Mesendoderm (in vitro differentiated cells): ENCODE measurements at regions not wholly inside any gene's neighbourhood (a gene's known extent, or its start where the extent isn't known, plus 50 kb on each side); places are given as distances from the start of the nearest gene placed in this dataset.

ENCODE experiments used
- DNase-seq: peaks from one replicate; pipeline ENCODE4 v3.0.0; 2013
- H2AK5ac ChIP-seq: 2 replicates; pipeline ENCODE4 v1.6.1; 2013; ENCODE audit warnings: low read length, inconsistent platforms
- H2BK120ac ChIP-seq: 2 replicates; pipeline ENCODE4 v1.6.1; 2013; ENCODE audit warnings: low read depth, mild to moderate bottlenecking, low read length, moderate library complexity, mixed read lengths
- H2BK15ac ChIP-seq: replicated peaks from 2 replicates; pipeline ENCODE4 v1.6.1; 2013; ENCODE audit warnings: low read depth, mild to moderate bottlenecking, moderate library complexity
- H2BK5ac ChIP-seq: 2 replicates; pipeline ENCODE4 v1.6.1; 2013; ENCODE audit warnings: low read length, inconsistent platforms
- H3K18ac ChIP-seq: 2 replicates; pipeline ENCODE4 v1.6.1; 2013; ENCODE audit warnings: mild to moderate bottlenecking, low read length, mixed read lengths
- H3K23ac ChIP-seq: one replicate; pipeline ENCODE4 v1.6.1; 2013; ENCODE audit warnings: low read length
- H3K27ac ChIP-seq: 2 replicates; pipeline ENCODE4 v1.5.1; 2013; ENCODE audit warnings: low read depth, mild to moderate bottlenecking, inconsistent platforms, low read length, moderate library complexity
- H3K27me3 ChIP-seq: 2 replicates; pipeline ENCODE4 v1.6.1; 2013; ENCODE audit warnings: low read length, control low read depth, mild to moderate bottlenecking, inconsistent platforms; ENCODE audit not compliant: insufficient read depth, poor library complexity
- H3K36me3 ChIP-seq: 2 replicates; pipeline ENCODE4 v1.6.1; 2013; ENCODE audit warnings: low read length, inconsistent platforms; ENCODE audit not compliant: control insufficient read depth, insufficient read depth
- H3K4ac ChIP-seq: one replicate; pipeline ENCODE4 v1.6.1; 2013; ENCODE audit warnings: low read depth, mild to moderate bottlenecking, low read length, moderate library complexity
- H3K4me1 ChIP-seq: 2 replicates; pipeline ENCODE4 v1.6.1; 2013; ENCODE audit warnings: low read depth, low read length, inconsistent platforms; ENCODE audit not compliant: control insufficient read depth
- H3K4me2 ChIP-seq: 2 replicates; pipeline ENCODE4 v1.6.1; 2013; ENCODE audit warnings: low read length
- H3K4me3 ChIP-seq: 2 replicates; pipeline ENCODE4 v1.5.1; 2013; ENCODE audit warnings: mild to moderate bottlenecking, low read length
- H3K56ac ChIP-seq: one replicate; pipeline ENCODE4 v1.6.1; 2013; ENCODE audit warnings: low read length
- H3K79me1 ChIP-seq: 2 replicates; pipeline ENCODE4 v1.6.1; 2013; ENCODE audit warnings: low read length, inconsistent platforms
- H3K79me2 ChIP-seq: 2 replicates; pipeline ENCODE4 v1.6.1; 2013; ENCODE audit warnings: mild to moderate bottlenecking, low read length; ENCODE audit not compliant: control insufficient read depth, insufficient read depth
- H3K9ac ChIP-seq: 2 replicates; pipeline ENCODE4 v1.6.1; 2013; ENCODE audit warnings: low read length, inconsistent platforms
- H4K5ac ChIP-seq: one replicate; pipeline ENCODE4 v1.6.1; 2013; ENCODE audit warnings: low read length
- H4K8ac ChIP-seq: one replicate; pipeline ENCODE4 v1.6.1; 2013; ENCODE audit warnings: low read depth, mild to moderate bottlenecking, control low read depth, low read length, moderate library complexity
- WGBS: extraction: QIAGEN DNeasy Blood & Tissue Kit; methylation state at CpG from one replicate; pipeline ENCODE4 v1.1.7; 2013; ENCODE audit warnings: low lambda C conversion rate, missing lambda C conversion rate; ENCODE audit not compliant: insufficient coverage; ENCODE audit errors: extremely low coverage; 5-methylcytosine and 5-hydroxymethylcytosine counted together

GRCh38 chr16:9323170-9323569 lies 231.7 kb downstream of the HAPSTR1 start:
- Histone ChIP-seq H2BK5ac (no peak overlapping the region), H3K4me3 (no peak overlapping the region), H3K18ac (no peak overlapping the region), H3K79me2 (no peaks in the 10 kb centered on the region), H2BK15ac (no peak overlapping the region), H3K23ac (no peak overlapping the region), H3K27me3 (no peaks in the 10 kb centered on the region), H3K4me1 (no peaks in the 10 kb centered on the region), H3K36me3 (no peaks in the 10 kb centered on the region), H4K8ac (no peak overlapping the region), H3K27ac (no peak overlapping the region), H3K56ac (no peak overlapping the region), H2AK5ac (no peak overlapping the region), H2BK120ac (no peak overlapping the region), H4K5ac (no peak overlapping the region), H3K4me2 (no peak overlapping the region), H3K4ac (no peak overlapping the region), H3K9ac (no peak overlapping the region), H3K79me1 (no peaks in the 10 kb centered on the region)
- no peak for DNase-seq
- no CpG with 5 or more reads among the region's 4 CpGs for WGBS

- no peaks in the 10 kb centered on the region for H3K4me1 ChIP-seq
- no CpG with 5 or more reads among the region's 5 CpGs for WGBS
- no peak overlapping the region for H4K8ac ChIP-seq
- no peak overlapping the region for H2AK5ac ChIP-seq
- H3K27ac ChIP-seq: no peak overlapping the region
- no peak overlapping the region for H4K5ac ChIP-seq
- H2BK5ac ChIP-seq: no peak overlapping the region
- no peak overlapping the region for H3K9ac ChIP-seq
- no peaks in the 10 kb centered on the region for H3K79me2 ChIP-seq
- H3K23ac ChIP-seq: no peak overlapping the region
- no peak overlapping the region for H3K56ac ChIP-seq
- DNase-seq: no peak
- H3K36me3 ChIP-seq: no peaks in the 10 kb centered on the region
- no peak overlapping the region for H3K4me3 ChIP-seq
- no peak overlapping the region for H3K18ac ChIP-seq
- no peak overlapping the region for H3K4ac ChIP-seq
- no peaks in the 10 kb centered on the region for H3K79me1 ChIP-seq
- no peaks in the 10 kb centered on the region for H3K27me3 ChIP-seq
- no peak overlapping the region for H2BK120ac ChIP-seq
- no peak overlapping the region for H2BK15ac ChIP-seq
- H3K4me2 ChIP-seq: no peak overlapping the region
Measured at GRCh38 chr16:9327253-9327652, 235.8 kb downstream of the HAPSTR1 start.

- Histone ChIP-seq H3K4me2 (no peak overlapping the region), H3K36me3 (no peaks in the 10 kb centered on the region), H2AK5ac (no peak overlapping the region), H3K18ac (no peak overlapping the region), H3K9ac (no peak overlapping the region), H4K5ac (no peak overlapping the region), H3K4me3 (no peak overlapping the region), H2BK15ac (no peak overlapping the region), H3K79me2 (no peaks in the 10 kb centered on the region), H2BK5ac (no peak overlapping the region), H3K79me1 (no peaks in the 10 kb centered on the region), H4K8ac (no peak overlapping the region), H3K23ac (no peak overlapping the region), H3K27me3 (no peaks in the 10 kb centered on the region), H3K4ac (no peak overlapping the region), H3K56ac (no peak overlapping the region), H3K27ac (no peak overlapping the region), H2BK120ac (no peak overlapping the region), H3K4me1 (no peaks in the 10 kb centered on the region)
- no peak for DNase-seq
- no CpG with 5 or more reads among the region's 4 CpGs for WGBS
Measured at GRCh38 chr16:9328411-9328810, 237.0 kb downstream of the HAPSTR1 start.

DNA sequence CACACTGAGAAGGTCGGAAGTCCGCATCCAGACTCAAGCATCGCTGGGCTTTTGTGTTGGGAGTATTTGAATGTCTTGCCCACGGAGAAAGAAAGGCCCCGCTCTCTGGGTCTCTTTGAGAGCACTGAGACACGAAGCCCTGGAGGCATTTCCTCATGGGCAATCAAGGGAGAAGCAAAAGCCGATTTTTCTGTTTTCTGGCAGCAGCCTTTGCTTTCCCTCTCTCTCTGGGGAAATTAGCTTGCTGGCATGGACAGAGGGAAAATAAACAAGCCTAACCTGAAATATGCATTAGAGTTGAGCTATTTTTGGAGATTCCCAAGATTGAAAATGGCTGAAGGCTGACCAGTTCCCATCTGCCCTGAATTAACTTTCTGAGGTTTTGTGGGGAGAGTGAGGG lies 238.7 kb downstream of the HAPSTR1 start:
- Histone ChIP-seq H3K4me3 (no peak overlapping the region), H2BK5ac (no peak overlapping the region), H4K8ac (no peak overlapping the region), H2BK120ac (no peak overlapping the region), H3K4me1 (no peaks in the 10 kb centered on the region), H3K4ac (no peak overlapping the region), H3K4me2 (no peak overlapping the region), H3K23ac (no peak overlapping the region), H3K79me1 (no peaks in the 10 kb centered on the region), H2BK15ac (no peak overlapping the region), H2AK5ac (no peak overlapping the region), H3K27ac (no peak overlapping the region), H3K27me3 (no peaks in the 10 kb centered on the region), H3K9ac (no peak overlapping the region), H3K56ac (no peak overlapping the region), H4K5ac (no peak overlapping the region), H3K36me3 (no peaks in the 10 kb centered on the region), H3K18ac (no peak overlapping the region), H3K79me2 (no peaks in the 10 kb centered on the region)
- WGBS: no CpG with 5 or more reads among the region's 7 CpGs
- DNase-seq: no peak

- H3K4me1 ChIP-seq: no peaks in the 10 kb centered on the region
- H3K79me1 ChIP-seq: no peaks in the 10 kb centered on the region
- H4K5ac ChIP-seq: no peak overlapping the region
- no peak overlapping the region for H3K23ac ChIP-seq
- H3K4me2 ChIP-seq: no peak overlapping the region
- no peak for DNase-seq
- H2BK5ac ChIP-seq: no peak overlapping the region
- H3K4ac ChIP-seq: no peak overlapping the region
- no peak overlapping the region for H2BK15ac ChIP-seq
- H3K4me3 ChIP-seq: no peak overlapping the region
- H3K18ac ChIP-seq: no peak overlapping the region
- H4K8ac ChIP-seq: no peak overlapping the region
- no peak overlapping the region for H3K9ac ChIP-seq
- no CpG with 5 or more reads among the region's 1 CpG for WGBS
- no peak overlapping the region for H2AK5ac ChIP-seq
- H3K79me2 ChIP-seq: no peaks in the 10 kb centered on the region
- H3K56ac ChIP-seq: no peak overlapping the region
- no peak overlapping the region for H2BK120ac ChIP-seq
- no peaks in the 10 kb centered on the region for H3K36me3 ChIP-seq
- no peak overlapping the region for H3K27ac ChIP-seq
- no peaks in the 10 kb centered on the region for H3K27me3 ChIP-seq
Measured at GRCh38 chr16:9331503-9331902, 240.1 kb downstream of the HAPSTR1 start.

DNA sequence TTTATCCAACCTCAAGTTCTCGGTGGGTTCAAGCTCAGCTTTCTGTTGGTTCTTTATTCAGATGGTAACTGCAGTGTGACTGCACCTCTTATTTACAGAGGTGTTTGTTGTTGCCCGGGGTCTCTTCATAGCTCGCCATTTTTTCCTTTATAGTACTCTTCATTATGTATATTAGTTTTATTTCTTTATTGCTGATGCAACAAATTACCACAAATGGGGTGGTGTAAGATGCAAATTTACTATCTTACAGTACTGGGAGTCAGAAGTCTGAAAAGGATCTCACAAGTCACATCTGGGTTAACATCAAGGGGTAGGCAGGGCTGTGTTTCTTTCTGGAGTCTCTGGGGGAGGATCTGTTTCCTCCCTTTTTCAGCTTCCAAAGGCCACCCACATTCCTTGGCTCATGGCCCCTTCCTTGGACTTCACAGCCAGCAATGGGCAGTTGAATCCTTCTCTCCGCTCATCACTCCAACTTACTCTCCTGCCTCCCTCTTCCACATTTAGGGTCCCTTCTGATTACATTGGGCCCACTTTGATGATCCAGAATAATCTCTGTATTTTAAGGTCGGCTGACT lies 241.2 kb downstream of the HAPSTR1 start:
- Histone ChIP-seq H3K79me1 (no peaks in the 10 kb centered on the region), H4K8ac (no peak overlapping the region), H3K4me1 (no peaks in the 10 kb centered on the region), H3K36me3 (no peaks in the 10 kb centered on the region), H2BK15ac (no peak overlapping the region), H3K9ac (no peak overlapping the region), H3K27me3 (no peaks in the 10 kb centered on the region), H3K18ac (no peak overlapping the region), H3K56ac (no peak overlapping the region), H4K5ac (no peak overlapping the region), H3K4me3 (no peak overlapping the region), H2BK120ac (no peak overlapping the region), H3K4me2 (no peak overlapping the region), H2AK5ac (no peak overlapping the region), H3K27ac (no peak overlapping the region), H3K4ac (no peak overlapping the region), H3K23ac (no peak overlapping the region), H3K79me2 (no peaks in the 10 kb centered on the region), H2BK5ac (no peak overlapping the region)
- DNase-seq: no peak
- WGBS: no CpG with 5 or more reads among the region's 5 CpGs
